HepG2 (cell line): ENCODE measurements at regions not wholly inside any gene's neighbourhood (a gene's known extent, or its start where the extent isn't known, plus 50 kb on each side); places are given as distances from the start of the nearest gene placed in this dataset.

Experiments used
- ATAC-seq: fragments of 200-7000 bp; cut with Tn5 transposase; 3 replicates; pipeline ENCODE4 v1.9.1; 2020; ENCODE audit warnings: mild to moderate bottlenecking, moderate library complexity
- BruUV-seq: library from RNA; stranded (reverse); fragments of 400-500 nt; replicated peaks from 2 replicates; lab custom pipeline; 2021; lab: Mats Ljungman, UMichigan
- CTCF ChIA-PET: fragments of 300-600 bp; formaldehyde crosslinking; extraction: SDS; loops from one replicate; lab custom pipeline; 2021; ENCODE audit warnings: low total read pairs, inconsistent platforms, low intra/inter-chr PET ratio; lab: Yijun Ruan, JAX
- POLR2A ChIA-PET: fragments of 350-600 bp; sonication (Branson Sonifier 250); formaldehyde crosslinking; loops from one replicate; lab custom pipeline; 2020; ENCODE audit warnings: antibody characterized with exemption, inconsistent platforms; lab: Yijun Ruan, JAX
- DNase-seq: peaks from one replicate; pipeline ENCODE4 v3.0.0-alpha.2; 2015; ENCODE audit warnings: low spot score
- FAIRE-seq: peaks from 3 replicates; lab custom pipeline; 2011; peaks lifted over from hg19 to GRCh38; lab: Jason Lieb, UNC
- H2AFZ ChIP-seq: one replicate; pipeline ENCODE4 v1.6.1; 2011; ENCODE audit warnings: low read length, inconsistent platforms
- H3K27ac ChIP-seq: fragments of 300-600 bp; 3 replicates; pipeline ENCODE4 v1.8.0; 2011; ENCODE audit warnings: mixed run types, mild to moderate bottlenecking, mixed read lengths, low read length, inconsistent platforms; ENCODE audit not compliant: insufficient read depth; ENCODE audit errors: extremely low read length
- H3K27me3 ChIP-seq, 2 experiments: fragments of 200-600 bp in 1 of 2; 2 replicates in 1 of 2; 3 replicates in 1 of 2; pipeline versions ENCODE4 v1.6.0 to v1.8.0; 2011; ENCODE audit warnings: low read length in 2 of 2, mild to moderate bottlenecking in 2 of 2, moderate library complexity in 2 of 2, inconsistent platforms in 1 of 2; ENCODE audit not compliant: insufficient read depth in 2 of 2, control insufficient read depth in 1 of 2
- H3K36me3 ChIP-seq, 2 experiments: fragments of 200-600 bp in 1 of 2; replicated peaks in 1 of 2; 2 replicates in 1 of 2; 3 replicates in 1 of 2; pipeline versions ENCODE4 v1.5.1 to v1.8.0; 2011; ENCODE audit warnings: low read length in 2 of 2, inconsistent platforms in 1 of 2; ENCODE audit not compliant: insufficient read depth in 2 of 2, control insufficient read depth in 1 of 2
- H3K4me1 ChIP-seq: 2 replicates; pipeline ENCODE4 v1.5.1; 2012; ENCODE audit warnings: low read length, inconsistent platforms; ENCODE audit not compliant: insufficient read depth
- H3K4me2 ChIP-seq: 2 replicates; pipeline ENCODE4 v1.6.0; 2011; ENCODE audit warnings: low read depth, low read length, inconsistent platforms
- H3K4me3 ChIP-seq, 3 experiments: fragments of 200-600 bp in 1 of 3; sonication (generic), shearing (Covaris generic) in 1 of 3; replicated peaks in 1 of 3; 2 replicates each; pipeline ENCODE4 v1.5.1; 2011 to 2016; ENCODE audit warnings: low read length in 3 of 3, inconsistent platforms in 2 of 3, low read depth in 2 of 3, mild to moderate bottlenecking in 2 of 3, control low read depth in 1 of 3, mixed read lengths in 1 of 3; ENCODE audit not compliant: insufficient read depth in 1 of 3
- H3K79me2 ChIP-seq: one replicate; pipeline ENCODE4 v1.6.1; 2011; ENCODE audit warnings: low read length, inconsistent platforms; ENCODE audit not compliant: insufficient read depth
- H3K9ac ChIP-seq: 2 replicates; pipeline ENCODE4 v1.6.0; 2011; ENCODE audit warnings: mild to moderate bottlenecking, low read depth, low read length, inconsistent platforms; ENCODE audit not compliant: insufficient read depth
- H3K9me3 ChIP-seq: 2 replicates; pipeline ENCODE4 v1.5.1; 2012; ENCODE audit warnings: mild to moderate bottlenecking, low read length
- H4K20me1 ChIP-seq: 2 replicates; pipeline ENCODE4 v1.6.0; 2011; ENCODE audit warnings: inconsistent platforms, mild to moderate bottlenecking, low read length, moderate library complexity; ENCODE audit not compliant: insufficient read depth
- AGO1 ChIP-seq: fragments of 200-400 bp; formaldehyde crosslinking; IDR thresholded peaks from 2 replicates; pipeline ENCODE4 v1.6.1; 2017; ENCODE audit warnings: mild to moderate bottlenecking, low read depth, low read length, moderate library complexity; ENCODE audit not compliant: poor library complexity, severe bottlenecking
- HNRNPUL1 ChIP-seq: fragments of 200-400 bp; formaldehyde crosslinking; IDR thresholded peaks from 2 replicates; pipeline ENCODE4 v1.6.1; 2017; ENCODE audit warnings: low read depth, mild to moderate bottlenecking, low read length, moderate library complexity
- KMT2A ChIP-seq: sonication (generic); formaldehyde crosslinking; IDR thresholded peaks from 2 replicates; pipeline ENCODE4 v1.4.0; 2020; ENCODE audit warnings: missing genetic modification reagents
- MED1 ChIP-seq: sonication (generic); formaldehyde crosslinking; IDR thresholded peaks from 2 replicates; pipeline ENCODE4 v1.4.0; 2020; ENCODE audit warnings: missing genetic modification reagents
- MEIS2 ChIP-seq: sonication (generic); formaldehyde crosslinking; IDR thresholded peaks from 2 replicates; pipeline ENCODE4 v1.9.0; 2021; ENCODE audit warnings: mild to moderate bottlenecking, missing genetic modification reagents
- SKI ChIP-seq: fragments of 450-650 bp; IDR thresholded peaks from one replicate; pipeline ENCODE4 v1.6.1; 2018; ENCODE audit warnings: mild to moderate bottlenecking; ENCODE audit not compliant: partially characterized antibody
- SNAI1 ChIP-seq: sonication (generic); formaldehyde crosslinking; IDR thresholded peaks from 2 replicates; pipeline ENCODE4 v1.5.0; 2020; ENCODE audit warnings: mild to moderate bottlenecking, missing genetic modification reagents, borderline replicate concordance
- TAF15 ChIP-seq: fragments of 200-400 bp; formaldehyde crosslinking; IDR thresholded peaks from one replicate; pipeline ENCODE4 v1.6.1; 2018; ENCODE audit warnings: mild to moderate bottlenecking, low read depth, low read length; ENCODE audit not compliant: poor library complexity, severe bottlenecking
- TCF7L2 ChIP-seq: IDR thresholded peaks from 2 replicates; pipeline ENCODE4 v1.6.1; 2011; ENCODE audit warnings: mild to moderate bottlenecking, low read depth, low read length, moderate library complexity
- ZNF329 ChIP-seq: sonication (generic); formaldehyde crosslinking; IDR thresholded peaks from 2 replicates; pipeline ENCODE4 v1.9.0; 2021; ENCODE audit warnings: low read depth, mild to moderate bottlenecking, missing genetic modification reagents
- ZNF367 ChIP-seq: sonication (generic); formaldehyde crosslinking; IDR thresholded peaks from 2 replicates; pipeline ENCODE4 v1.4.0; 2020; ENCODE audit warnings: missing genetic modification reagents, borderline replicate concordance
- ZNF75D ChIP-seq: sonication (generic); formaldehyde crosslinking; IDR thresholded peaks from 2 replicates; pipeline ENCODE4 v1.8.1; 2023; ENCODE audit warnings: missing genetic modification reagents, mild to moderate bottlenecking, borderline replicate concordance
- ZNF772 ChIP-seq: sonication (generic); formaldehyde crosslinking; IDR thresholded peaks from 2 replicates; pipeline ENCODE4 v1.5.0; 2020; ENCODE audit warnings: mild to moderate bottlenecking, missing genetic modification reagents
- in situ Hi-C: cut with HindIII; loops from 2 replicates; pipeline ENCODE4 v1.10.0; 2017; ENCODE audit warnings: low pct_unique_long_range_greater_than_20kb; ENCODE audit not compliant: extremely low pct_ligation_motif_present
- intact Hi-C: fragments of 100-400 bp; cut with micrococcal nuclease; formaldehyde crosslinking; loops from one replicate; pipeline ENCODE4 v1.10.0; 2022; ENCODE audit not compliant: unreplicated experiment
- TF ChIP-seq, protein P1 (sequence below): sonication (generic); formaldehyde crosslinking; IDR thresholded peaks from 2 replicates; pipeline ENCODE4 v1.4.0; 2020; ENCODE audit warnings: missing genetic modification reagents
- TF ChIP-seq, protein P2 (sequence below): sonication (generic); formaldehyde crosslinking; IDR thresholded peaks from 2 replicates; pipeline ENCODE4 v1.4.0; 2020; ENCODE audit warnings: missing genetic modification reagents, mild to moderate bottlenecking, borderline replicate concordance
- TF ChIP-seq, protein P3 (sequence below): sonication (generic); formaldehyde crosslinking; IDR thresholded peaks from 2 replicates; pipeline ENCODE4 v1.9.0; 2021; ENCODE audit warnings: missing genetic modification reagents, borderline replicate concordance

DNA sequence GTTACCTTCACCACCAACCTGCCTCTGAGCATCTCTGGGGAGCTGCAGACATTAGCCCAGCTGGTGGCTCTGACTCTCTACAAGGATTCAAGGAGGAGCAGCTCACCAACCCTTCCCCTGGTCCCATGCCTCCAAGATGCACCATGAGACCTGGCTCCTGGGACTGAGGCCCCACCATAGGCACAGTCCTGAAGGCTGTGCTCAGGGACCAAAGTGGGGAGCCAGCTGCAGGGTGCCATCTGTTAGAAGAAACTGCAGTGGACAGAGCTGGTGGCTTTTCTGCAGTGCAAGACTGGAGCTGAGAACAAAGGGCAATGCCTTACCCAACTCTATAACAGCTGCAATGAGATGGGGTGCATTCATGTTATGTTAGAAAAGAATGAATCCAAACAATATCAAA is 581.6 kb downstream of the TCERG1L start:
- ATAC-seq (no peak), DNase-seq (no peak)
- Histone ChIP-seq H3K4me2 (no peak overlapping the region), H3K36me3 (no peaks in the 10 kb centered on the region), H2AFZ (no peak overlapping the region), H3K4me3 (no peak overlapping the region), H3K9ac (no peak overlapping the region)
- in situ Hi-C loops, result no loop called here
- TF ChIP-seq MED1 (CRISPR knock-in tag) (no peak), ZNF329 (no peak), SNAI1 (CRISPR knock-in tag) (no peak), ZNF75D (CRISPR knock-in tag) (no peak), ZNF772 (CRISPR knock-in tag) (no peak), MEIS2 (no peak), TCF7L2 (no peak), HNRNPUL1 (no peak), AGO1 (no peak), ZNF367 (CRISPR knock-in tag) (no peak), SKI (no peak), TAF15 (no peak), KMT2A (CRISPR knock-in tag) (no peak)
- TF ChIP-seq, protein P1, sequence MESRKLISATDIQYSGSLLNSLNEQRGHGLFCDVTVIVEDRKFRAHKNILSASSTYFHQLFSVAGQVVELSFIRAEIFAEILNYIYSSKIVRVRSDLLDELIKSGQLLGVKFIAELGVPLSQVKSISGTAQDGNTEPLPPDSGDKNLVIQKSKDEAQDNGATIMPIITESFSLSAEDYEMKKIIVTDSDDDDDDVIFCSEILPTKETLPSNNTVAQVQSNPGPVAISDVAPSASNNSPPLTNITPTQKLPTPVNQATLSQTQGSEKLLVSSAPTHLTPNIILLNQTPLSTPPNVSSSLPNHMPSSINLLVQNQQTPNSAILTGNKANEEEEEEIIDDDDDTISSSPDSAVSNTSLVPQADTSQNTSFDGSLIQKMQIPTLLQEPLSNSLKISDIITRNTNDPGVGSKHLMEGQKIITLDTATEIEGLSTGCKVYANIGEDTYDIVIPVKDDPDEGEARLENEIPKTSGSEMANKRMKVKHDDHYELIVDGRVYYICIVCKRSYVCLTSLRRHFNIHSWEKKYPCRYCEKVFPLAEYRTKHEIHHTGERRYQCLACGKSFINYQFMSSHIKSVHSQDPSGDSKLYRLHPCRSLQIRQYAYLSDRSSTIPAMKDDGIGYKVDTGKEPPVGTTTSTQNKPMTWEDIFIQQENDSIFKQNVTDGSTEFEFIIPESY (CRISPR knock-in tag), result no peak
- TF ChIP-seq, protein P2, sequence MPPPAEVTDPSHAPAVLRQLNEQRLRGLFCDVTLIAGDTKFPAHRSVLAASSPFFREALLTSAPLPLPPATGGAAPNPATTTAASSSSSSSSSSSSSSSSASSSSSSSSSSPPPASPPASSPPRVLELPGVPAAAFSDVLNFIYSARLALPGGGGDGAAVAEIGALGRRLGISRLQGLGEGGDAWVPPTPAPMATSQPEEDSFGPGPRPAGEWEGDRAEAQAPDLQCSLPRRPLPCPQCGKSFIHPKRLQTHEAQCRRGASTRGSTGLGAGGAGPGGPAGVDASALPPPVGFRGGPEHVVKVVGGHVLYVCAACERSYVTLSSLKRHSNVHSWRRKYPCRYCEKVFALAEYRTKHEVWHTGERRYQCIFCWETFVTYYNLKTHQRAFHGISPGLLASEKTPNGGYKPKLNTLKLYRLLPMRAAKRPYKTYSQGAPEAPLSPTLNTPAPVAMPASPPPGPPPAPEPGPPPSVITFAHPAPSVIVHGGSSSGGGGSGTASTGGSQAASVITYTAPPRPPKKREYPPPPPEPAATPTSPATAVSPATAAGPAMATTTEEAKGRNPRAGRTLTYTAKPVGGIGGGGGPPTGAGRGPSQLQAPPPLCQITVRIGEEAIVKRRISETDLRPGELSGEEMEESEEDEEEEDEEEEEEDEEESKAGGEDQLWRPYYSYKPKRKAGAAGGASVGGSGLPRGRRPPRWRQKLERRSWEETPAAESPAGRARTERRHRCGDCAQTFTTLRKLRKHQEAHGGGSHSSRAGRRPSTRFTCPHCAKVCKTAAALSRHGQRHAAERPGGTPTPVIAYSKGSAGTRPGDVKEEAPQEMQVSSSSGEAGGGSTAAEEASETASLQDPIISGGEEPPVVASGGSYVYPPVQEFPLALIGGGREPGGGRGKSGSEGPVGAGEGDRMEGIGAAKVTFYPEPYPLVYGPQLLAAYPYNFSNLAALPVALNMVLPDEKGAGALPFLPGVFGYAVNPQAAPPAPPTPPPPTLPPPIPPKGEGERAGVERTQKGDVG (CRISPR knock-in tag), result no peak
- TF ChIP-seq, protein P3, sequence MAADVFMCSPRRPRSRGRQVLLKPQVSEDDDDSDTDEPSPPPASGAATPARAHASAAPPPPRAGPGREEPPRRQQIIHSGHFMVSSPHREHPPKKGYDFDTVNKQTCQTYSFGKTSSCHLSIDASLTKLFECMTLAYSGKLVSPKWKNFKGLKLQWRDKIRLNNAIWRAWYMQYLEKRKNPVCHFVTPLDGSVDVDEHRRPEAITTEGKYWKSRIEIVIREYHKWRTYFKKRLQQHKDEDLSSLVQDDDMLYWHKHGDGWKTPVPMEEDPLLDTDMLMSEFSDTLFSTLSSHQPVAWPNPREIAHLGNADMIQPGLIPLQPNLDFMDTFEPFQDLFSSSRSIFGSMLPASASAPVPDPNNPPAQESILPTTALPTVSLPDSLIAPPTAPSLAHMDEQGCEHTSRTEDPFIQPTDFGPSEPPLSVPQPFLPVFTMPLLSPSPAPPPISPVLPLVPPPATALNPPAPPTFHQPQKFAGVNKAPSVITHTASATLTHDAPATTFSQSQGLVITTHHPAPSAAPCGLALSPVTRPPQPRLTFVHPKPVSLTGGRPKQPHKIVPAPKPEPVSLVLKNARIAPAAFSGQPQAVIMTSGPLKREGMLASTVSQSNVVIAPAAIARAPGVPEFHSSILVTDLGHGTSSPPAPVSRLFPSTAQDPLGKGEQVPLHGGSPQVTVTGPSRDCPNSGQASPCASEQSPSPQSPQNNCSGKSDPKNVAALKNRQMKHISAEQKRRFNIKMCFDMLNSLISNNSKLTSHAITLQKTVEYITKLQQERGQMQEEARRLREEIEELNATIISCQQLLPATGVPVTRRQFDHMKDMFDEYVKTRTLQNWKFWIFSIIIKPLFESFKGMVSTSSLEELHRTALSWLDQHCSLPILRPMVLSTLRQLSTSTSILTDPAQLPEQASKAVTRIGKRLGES (CRISPR knock-in tag), result no peak
- TF ChIP-seq, all 625 proteins: peak for 0
- Histone ChIP-seq H3K79me2 (no peaks in the 10 kb centered on the region), H3K9me3 (no peaks in the 10 kb centered on the region), H3K27me3 (peaks cover 0 to 17% of the 10 kb centered on the region in 2 experiments; a peak in 4 of 5 replicates), H3K27ac (no peak overlapping the region), H4K20me1 (no peaks in the 10 kb centered on the region), H3K4me1 (no peaks in the 10 kb centered on the region)
- intact Hi-C loops, result no loop called here
- CTCF ChIA-PET, result no interaction called here
- FAIRE-seq, result no peak
- no TSS peak for BruUV-seq
- POLR2A ChIA-PET, result no interaction called here
